ENCODE measurements at regions not wholly inside any gene's neighbourhood (a gene's known extent, or its start where the extent isn't known, plus 50 kb on each side); places are given as distances from the start of the nearest gene placed in this dataset.

- no peak for TF ChIP-seq CTCF (IDR thresholded peaks at IDR 0.05; ENCODE audit: insufficient read depth, low read length)
- TF ChIP-seq REST (IDR thresholded peaks at IDR 0.05; ENCODE audit: insufficient replicate concordance, low read depth) = no peak
- no peak for TF ChIP-seq POLR2AphosphoS5 (IDR thresholded peaks at IDR 0.05; ENCODE audit: low read depth)
These were observed 148.9 kb upstream of the ZNF648 start for GRCh38 chr1:182210417-182210816.
